K562 (cell line): ENCODE measurements at regions not wholly inside any gene's neighbourhood (a gene's known extent, or its start where the extent isn't known, plus 50 kb on each side); places are given as distances from the start of the nearest gene placed in this dataset.

Experiments used
- ZBTB5 ChIP-seq: fragments of 450-650 bp; IDR thresholded peaks from 2 replicates; pipeline ENCODE4 v1.6.1; 2017; ENCODE audit warnings: antibody characterized with exemption
- ZNF398 ChIP-seq: fragments of 250-450 bp; sonication (Bioruptor Pico); IDR thresholded peaks from 2 replicates; pipeline ENCODE4 v1.8.0; 2021; ENCODE audit warnings: moderate library complexity, mild to moderate bottlenecking, inconsistent platforms
- TF ChIP-seq, protein P1 (sequence below), 2 experiments: fragments of 450-650 bp; formaldehyde crosslinking in 1 of 2; IDR thresholded peaks; 2 replicates each; pipeline versions ENCODE4 v1.4.0 to v1.6.1; 2014 to 2020; ENCODE audit warnings: mild to moderate bottlenecking in 2 of 2, borderline replicate concordance in 1 of 2, low read depth in 1 of 2

- TF ChIP-seq, protein P1, sequence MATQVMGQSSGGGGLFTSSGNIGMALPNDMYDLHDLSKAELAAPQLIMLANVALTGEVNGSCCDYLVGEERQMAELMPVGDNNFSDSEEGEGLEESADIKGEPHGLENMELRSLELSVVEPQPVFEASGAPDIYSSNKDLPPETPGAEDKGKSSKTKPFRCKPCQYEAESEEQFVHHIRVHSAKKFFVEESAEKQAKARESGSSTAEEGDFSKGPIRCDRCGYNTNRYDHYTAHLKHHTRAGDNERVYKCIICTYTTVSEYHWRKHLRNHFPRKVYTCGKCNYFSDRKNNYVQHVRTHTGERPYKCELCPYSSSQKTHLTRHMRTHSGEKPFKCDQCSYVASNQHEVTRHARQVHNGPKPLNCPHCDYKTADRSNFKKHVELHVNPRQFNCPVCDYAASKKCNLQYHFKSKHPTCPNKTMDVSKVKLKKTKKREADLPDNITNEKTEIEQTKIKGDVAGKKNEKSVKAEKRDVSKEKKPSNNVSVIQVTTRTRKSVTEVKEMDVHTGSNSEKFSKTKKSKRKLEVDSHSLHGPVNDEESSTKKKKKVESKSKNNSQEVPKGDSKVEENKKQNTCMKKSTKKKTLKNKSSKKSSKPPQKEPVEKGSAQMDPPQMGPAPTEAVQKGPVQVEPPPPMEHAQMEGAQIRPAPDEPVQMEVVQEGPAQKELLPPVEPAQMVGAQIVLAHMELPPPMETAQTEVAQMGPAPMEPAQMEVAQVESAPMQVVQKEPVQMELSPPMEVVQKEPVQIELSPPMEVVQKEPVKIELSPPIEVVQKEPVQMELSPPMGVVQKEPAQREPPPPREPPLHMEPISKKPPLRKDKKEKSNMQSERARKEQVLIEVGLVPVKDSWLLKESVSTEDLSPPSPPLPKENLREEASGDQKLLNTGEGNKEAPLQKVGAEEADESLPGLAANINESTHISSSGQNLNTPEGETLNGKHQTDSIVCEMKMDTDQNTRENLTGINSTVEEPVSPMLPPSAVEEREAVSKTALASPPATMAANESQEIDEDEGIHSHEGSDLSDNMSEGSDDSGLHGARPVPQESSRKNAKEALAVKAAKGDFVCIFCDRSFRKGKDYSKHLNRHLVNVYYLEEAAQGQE (IDR thresholded peaks at IDR 0.05; ENCODE audit: borderline replicate concordance): no peak
- TF ChIP-seq, protein P1 (CRISPR knock-in tag; IDR thresholded peaks at IDR 0.05; ENCODE audit: low read depth): no peak
- TF ChIP-seq ZBTB5: no peak
- no peak for TF ChIP-seq ZNF398 (CRISPR knock-in tag)
Observed at GRCh38 chr12:74242088-74242487, 295.5 kb upstream of the ATXN7L3B start (continued).
